ENCODE measurements at regions not wholly inside any gene's neighbourhood (a gene's known extent, or its start where the extent isn't known, plus 50 kb on each side); places are given as distances from the start of the nearest gene placed in this dataset.
"Not testable (repeated sequence)": the region's sequence is repeated elsewhere in the genome, so short reads cannot be mapped to it uniquely, and the experiment has no call there.

- DNase-seq: no peak
These were observed 191.6 kb downstream of the CDRT15L2 start for GRCh38 chr17:20771104-20771503.

- DNase-seq: no peak
These were observed 195.1 kb downstream of the CDRT15L2 start for GRCh38 chr17:20774472-20775135.

- DNase-seq: no peak
These were observed 195.8 kb downstream of the CDRT15L2 start for GRCh38 chr17:20775331-20775730.

GRCh38 chr17:20779521-20779920 lies 200.0 kb downstream of the CDRT15L2 start:
- no peak for DNase-seq

- DNase-seq: no peak
These were observed 201.7 kb downstream of the CDRT15L2 start for GRCh38 chr17:20781260-20781659.

GRCh38 chr17:20781869-20782268 lies 202.3 kb downstream of the CDRT15L2 start:
- not testable (repeated sequence) for DNase-seq

- DNase-seq: no peak
These were observed 203.6 kb downstream of the CDRT15L2 start for GRCh38 chr17:20783091-20783490.

- DNase-seq: no peak
These were observed 204.7 kb downstream of the CDRT15L2 start for GRCh38 chr17:20784100-20784665.

GRCh38 chr17:20787281-20787680 lies 207.8 kb downstream of the CDRT15L2 start:
- no peak for DNase-seq

- no peak for DNase-seq
These were observed 212.1 kb downstream of the CDRT15L2 start for GRCh38 chr17:20791626-20792025.

- not testable (repeated sequence) for DNase-seq
These were observed 215.0 kb downstream of the CDRT15L2 start for GRCh38 chr17:20794532-20794931.

- DNase-seq: no peak
These were observed 217.8 kb downstream of the CDRT15L2 start for GRCh38 chr17:20797292-20797691.

GRCh38 chr17:20800146-20800545 lies 220.6 kb downstream of the CDRT15L2 start:
- DNase-seq: no peak

- no peak for DNase-seq
These were observed 226.2 kb downstream of the CDRT15L2 start for GRCh38 chr17:20805751-20806150.

GRCh38 chr17:20807566-20807965 lies 228.0 kb downstream of the CDRT15L2 start:
- DNase-seq: not testable (repeated sequence)

GRCh38 chr17:20815410-20815809 lies 227.4 kb downstream of the USP22 start:
- DNase-seq: not testable (repeated sequence)

- DNase-seq: no peak
These were observed 218.9 kb downstream of the USP22 start for GRCh38 chr17:20823905-20824304.

- no peak for DNase-seq
These were observed 217.3 kb downstream of the USP22 start for GRCh38 chr17:20825539-20825938.

GRCh38 chr17:20840453-20840852 lies 202.4 kb downstream of the USP22 start:
- DNase-seq: not testable (repeated sequence)

GRCh38 chr17:20840987-20841865 lies 201.6 kb downstream of the USP22 start:
- peak; percentile 4 for DNase-seq

- not testable (repeated sequence) for DNase-seq
These were observed 200.8 kb downstream of the USP22 start for GRCh38 chr17:20842012-20842411.

- not testable (repeated sequence) for DNase-seq
These were observed 199.6 kb downstream of the USP22 start for GRCh38 chr17:20843261-20843660.

GRCh38 chr17:20843799-20844553 lies 198.8 kb downstream of the USP22 start:
- DNase-seq: peak; percentile 64
